GM19240 (cell line): ENCODE measurements at regions not wholly inside any gene's neighbourhood (a gene's known extent, or its start where the extent isn't known, plus 50 kb on each side); places are given as distances from the start of the nearest gene placed in this dataset.
"Not testable (repeated sequence)": the region's sequence is repeated elsewhere in the genome, so short reads cannot be mapped to it uniquely, and the experiment has no call there.

Experiments
- DNase-seq: peaks from one replicate; pipeline ENCODE4 v3.0.0; 2011; ENCODE audit warnings: low spot score; ENCODE audit not compliant: insufficient read length

DNA sequence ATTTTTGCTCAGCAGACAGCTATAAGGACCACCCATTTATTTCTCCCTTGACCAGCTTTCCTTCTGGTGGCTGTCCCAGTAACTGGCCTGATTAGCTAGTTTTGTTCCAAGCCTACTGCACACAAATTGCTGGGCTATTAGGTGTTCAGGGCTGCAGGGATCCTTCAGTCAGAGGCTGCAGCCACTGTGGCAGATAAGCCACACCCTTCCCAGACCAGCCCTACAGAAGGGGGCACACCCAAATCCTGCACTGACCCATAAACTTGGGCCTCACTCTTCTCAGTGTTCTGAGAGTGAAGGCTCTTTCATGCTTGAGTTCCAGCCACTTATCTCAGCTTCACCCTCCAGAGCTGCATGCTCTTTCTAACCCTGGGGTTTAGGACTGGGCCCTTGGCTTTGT, 200.0 kb downstream of the AASDHPPT start:
- DNase-seq, result no peak

DNA sequence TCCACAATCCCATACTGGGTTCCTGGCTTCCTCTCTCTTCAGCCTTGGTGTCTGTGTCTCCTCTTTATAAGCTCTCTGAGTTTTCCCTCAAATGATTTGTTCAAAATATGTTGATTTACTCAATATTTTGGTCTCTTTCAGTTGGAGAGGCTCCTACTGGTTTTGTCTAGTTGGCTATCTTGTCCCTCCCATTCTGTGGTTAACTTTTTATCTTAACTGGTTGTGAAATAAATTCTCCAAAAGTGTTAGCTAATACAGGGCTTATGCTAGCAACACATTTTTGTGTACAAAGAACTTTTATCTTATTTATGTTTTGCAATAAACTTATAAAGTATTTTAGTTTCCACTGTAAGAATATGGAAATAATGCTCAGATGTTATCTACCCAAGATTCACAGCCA, 200.9 kb downstream of the AASDHPPT start:
- no peak for DNase-seq

GRCh38 chr11:106280036-106280435, 202.6 kb downstream of the AASDHPPT start:
- no peak for DNase-seq

- DNase-seq, result no peak
Observed at GRCh38 chr11:106281455-106282173, 204.2 kb downstream of the AASDHPPT start.

DNA sequence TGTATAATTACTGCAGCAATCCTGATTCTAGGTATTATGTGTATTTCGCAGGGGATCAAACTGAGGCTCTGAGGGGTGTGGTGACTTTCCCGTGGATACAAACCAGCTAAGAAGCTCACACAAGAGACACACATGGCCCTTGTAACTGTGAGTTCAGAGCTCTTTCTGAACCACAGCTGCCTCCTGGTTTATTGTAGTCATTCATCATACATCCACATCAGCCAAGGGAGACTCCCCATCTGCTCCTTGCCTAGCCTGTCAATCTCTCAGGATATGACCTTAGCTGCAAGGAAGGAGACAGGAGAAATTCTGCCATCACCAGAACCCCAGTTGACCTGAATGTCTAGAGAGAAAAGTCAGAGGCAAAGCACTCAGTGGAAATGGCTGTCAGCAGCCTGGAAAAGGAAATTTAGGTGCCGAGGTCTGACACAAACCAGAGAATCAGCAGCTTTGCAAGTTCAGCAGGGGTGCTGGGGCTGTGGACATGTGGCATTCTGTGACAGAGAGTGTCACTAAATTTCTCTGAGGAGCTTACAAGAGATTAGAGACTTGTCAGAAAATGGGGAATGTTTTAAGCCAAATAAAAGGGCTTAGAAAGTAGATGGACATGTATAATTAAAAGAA, 209.5 kb downstream of the AASDHPPT start:
- DNase-seq, result no peak

DNA sequence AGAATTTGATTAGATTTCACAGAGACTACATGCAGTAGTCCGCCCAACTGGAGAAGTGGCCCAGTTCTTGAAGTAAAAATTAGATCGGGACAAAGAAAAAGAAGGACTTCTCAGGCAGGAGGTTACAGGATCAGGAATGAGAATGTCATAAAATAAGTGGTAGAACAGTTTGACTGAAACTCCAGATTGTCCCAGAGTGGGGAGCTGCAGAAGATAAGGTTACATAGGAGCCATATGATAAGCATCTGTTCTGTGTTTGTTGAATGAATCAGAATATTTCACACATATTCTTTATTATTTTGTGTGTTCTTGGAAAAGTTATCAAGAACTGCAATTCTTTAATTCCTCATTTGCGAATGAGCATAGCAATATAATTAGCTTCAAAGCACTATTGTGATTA, 210.6 kb downstream of the AASDHPPT start:
- DNase-seq, result no peak

DNA sequence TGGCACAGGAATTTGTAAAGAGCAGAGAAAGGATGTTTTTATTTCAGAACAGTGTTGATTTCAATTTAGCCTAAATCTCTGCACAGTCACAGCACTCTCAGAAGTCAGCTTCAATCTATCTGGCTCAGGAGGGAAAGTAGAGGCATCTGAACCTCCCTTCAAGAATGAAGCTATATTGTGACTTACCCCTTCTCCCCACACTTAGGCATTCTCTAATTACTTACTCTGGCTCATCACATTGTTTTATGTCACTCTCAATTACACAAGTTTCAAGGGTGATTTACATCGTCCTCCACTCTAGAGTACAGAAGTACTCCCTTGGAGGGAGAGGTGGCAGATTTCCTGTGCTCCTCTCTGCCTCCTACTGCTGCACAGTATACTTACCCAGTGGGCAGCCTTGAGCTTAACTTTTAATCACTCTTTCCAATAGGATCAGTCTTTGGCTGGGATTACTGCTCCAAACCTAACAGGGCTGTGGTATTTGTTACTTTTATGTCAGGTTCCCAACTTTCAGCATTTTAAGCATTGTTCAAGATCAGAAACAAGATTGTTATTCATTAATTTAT, 211.4 kb downstream of the AASDHPPT start:
- no peak for DNase-seq

DNA sequence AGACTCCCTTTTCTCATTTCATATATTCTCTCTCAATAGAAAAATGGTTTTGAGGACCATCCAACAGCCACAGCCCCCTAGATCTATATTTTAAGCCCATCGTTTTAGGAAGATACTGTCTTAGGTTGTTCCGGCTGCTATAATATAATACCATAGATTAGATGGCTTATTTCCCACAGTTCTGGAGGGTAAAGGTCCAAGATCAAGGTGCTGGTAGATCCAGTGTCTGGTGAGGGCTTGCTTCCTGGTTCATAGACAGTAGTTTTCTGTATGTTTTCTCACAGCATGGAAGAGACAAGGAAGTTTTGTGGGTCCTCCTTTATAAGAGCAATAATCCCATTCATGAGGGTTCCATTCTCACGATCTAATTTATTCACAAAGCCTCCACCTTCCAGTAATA, 215.1 kb downstream of the AASDHPPT start:
- no peak for DNase-seq

- no peak for DNase-seq
Observed at GRCh38 chr11:106295974-106296373, 218.5 kb downstream of the AASDHPPT start.

GRCh38 chr11:106302416-106302815, 225.0 kb downstream of the AASDHPPT start:
- no peak for DNase-seq

GRCh38 chr11:106304274-106304673, 226.8 kb downstream of the AASDHPPT start:
- DNase-seq, result no peak

- no peak for DNase-seq
Observed at GRCh38 chr11:106305458-106305857, 228.0 kb downstream of the AASDHPPT start.

DNA sequence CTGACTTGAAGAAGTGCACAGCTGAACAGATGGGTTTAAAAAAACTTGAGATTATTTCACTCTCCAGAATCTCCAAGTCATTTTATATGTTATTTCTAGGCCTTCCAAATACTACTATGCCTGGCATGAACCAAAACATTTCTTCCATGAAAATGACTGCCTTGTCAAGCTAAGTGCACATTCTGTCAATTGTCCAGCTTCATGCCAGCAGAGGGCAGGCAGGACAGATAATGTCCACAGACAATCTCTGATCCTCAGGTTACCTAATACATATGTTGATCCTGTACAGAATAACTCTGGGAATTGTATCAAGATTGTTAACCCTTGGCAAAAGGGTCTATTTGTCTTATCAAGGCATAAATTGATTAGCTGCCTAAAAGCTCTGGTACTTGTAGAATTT, 229.5 kb downstream of the AASDHPPT start:
- no peak for DNase-seq

GRCh38 chr11:106309070-106309684, 231.7 kb downstream of the AASDHPPT start:
- DNase-seq, result no peak

DNA sequence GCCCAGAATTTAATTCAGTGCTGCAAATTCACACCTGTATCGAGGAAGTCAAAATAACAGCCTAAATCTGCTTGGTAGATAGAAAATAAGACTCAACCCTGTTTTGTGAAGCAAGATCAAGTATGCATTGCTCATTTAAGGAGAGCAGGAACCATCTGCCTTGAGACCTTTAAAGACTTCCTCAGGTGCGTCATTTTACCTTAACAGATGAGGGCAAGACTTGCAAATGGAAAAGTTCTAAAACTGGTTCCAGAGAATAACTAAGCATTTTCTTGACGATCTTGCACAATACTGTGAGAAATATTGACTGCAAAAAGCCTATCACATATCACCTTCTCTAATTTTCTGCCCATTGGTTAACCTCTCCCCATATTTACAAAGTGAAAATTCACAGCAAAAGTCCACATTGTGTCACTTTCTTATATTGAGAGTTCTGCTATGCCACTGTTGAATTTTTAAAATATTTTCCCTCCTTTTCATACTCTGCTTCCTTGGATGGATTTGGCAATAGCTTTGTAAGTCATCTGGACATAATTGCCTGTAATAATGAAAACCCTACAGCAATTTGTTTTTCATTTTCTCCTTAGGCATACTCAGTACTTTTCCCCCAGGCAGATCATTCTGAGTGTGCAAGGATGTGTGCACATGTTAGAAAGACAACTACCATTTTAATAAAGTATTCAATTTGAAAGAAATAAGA, 234.2 kb downstream of the AASDHPPT start:
- no peak for DNase-seq

- DNase-seq, result not testable (repeated sequence)
Observed at GRCh38 chr11:106317208-106317773, 239.8 kb downstream of the AASDHPPT start.

DNA sequence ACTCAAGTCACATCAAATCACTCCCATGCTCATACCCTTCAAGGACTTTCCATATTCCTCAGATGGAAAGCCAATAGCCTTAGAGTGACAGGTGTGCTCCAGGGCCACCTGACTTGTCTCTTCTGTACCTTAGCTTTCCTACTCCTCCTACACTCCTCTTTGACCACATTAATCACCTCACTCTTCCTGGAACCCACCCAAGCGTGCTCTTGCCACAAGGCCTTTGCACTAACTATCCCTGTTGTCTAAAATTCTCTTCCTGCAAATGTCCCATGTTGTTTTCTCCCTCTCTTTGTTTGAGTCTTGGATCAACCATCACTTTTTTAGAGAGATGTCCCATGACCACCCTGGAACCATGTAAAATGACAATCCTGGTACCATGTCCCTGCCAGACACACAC, 244.1 kb downstream of the AASDHPPT start:
- DNase-seq, result no peak

GRCh38 chr11:106322106-106322505, 244.6 kb downstream of the AASDHPPT start:
- no peak for DNase-seq

DNA sequence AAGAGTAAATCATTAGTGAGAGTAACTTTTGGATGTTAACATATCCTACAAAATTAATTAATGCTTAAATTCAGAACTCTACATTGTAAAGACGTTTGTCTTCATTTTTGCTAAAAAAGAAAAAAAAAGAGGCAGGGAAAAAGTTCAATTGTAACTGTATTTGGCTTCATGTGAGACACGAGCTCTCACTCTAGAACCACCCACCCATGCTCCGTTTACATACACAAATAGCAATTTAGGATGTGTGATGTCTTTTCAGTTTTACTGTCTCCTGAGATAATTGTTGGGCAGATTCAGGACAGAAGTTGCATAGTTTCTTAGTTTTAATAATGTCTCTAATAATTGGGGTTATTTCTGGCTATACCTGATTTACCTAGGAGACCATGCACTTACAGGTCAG, 248.6 kb downstream of the AASDHPPT start:
- DNase-seq, result no peak

- DNase-seq, result no peak
Observed at GRCh38 chr11:106327134-106327533, 249.7 kb downstream of the AASDHPPT start.

- DNase-seq, result no peak
Observed at GRCh38 chr11:106327637-106328036, 250.2 kb downstream of the AASDHPPT start.
